Neuronal stem cell (in vitro differentiated cells): ENCODE measurements at regions not wholly inside any gene's neighbourhood (a gene's known extent, or its start where the extent isn't known, plus 50 kb on each side); places are given as distances from the start of the nearest gene placed in this dataset.

Experiments
- DNase-seq: peaks from one replicate; pipeline ENCODE4 v3.0.0-alpha.2; 2013; ENCODE audit warnings: low spot score
- H2AFZ ChIP-seq: one replicate; pipeline ENCODE4 v1.6.1; 2013; ENCODE audit warnings: mild to moderate bottlenecking, low read length, inconsistent platforms
- H2AK5ac ChIP-seq: 2 replicates; pipeline ENCODE4 v1.6.1; 2013; ENCODE audit warnings: low read depth, mild to moderate bottlenecking, inconsistent platforms, low read length, moderate library complexity, mixed read lengths
- H2BK120ac ChIP-seq: 2 replicates; pipeline ENCODE4 v1.6.1; 2013; ENCODE audit warnings: low read depth, mild to moderate bottlenecking, inconsistent platforms, low read length, moderate library complexity, mixed read lengths
- H2BK12ac ChIP-seq: one replicate; pipeline ENCODE4 v1.6.1; 2013; ENCODE audit warnings: low read length, inconsistent platforms
- H2BK15ac ChIP-seq: 2 replicates; pipeline ENCODE4 v1.6.1; 2013; ENCODE audit warnings: mild to moderate bottlenecking, low read length, inconsistent platforms, mixed read lengths
- H2BK5ac ChIP-seq: one replicate; pipeline ENCODE4 v1.6.1; 2013; ENCODE audit warnings: inconsistent platforms, mild to moderate bottlenecking, low read length, moderate library complexity
- H3K14ac ChIP-seq: one replicate; pipeline ENCODE4 v1.6.1; 2013; ENCODE audit warnings: low read length, inconsistent platforms
- H3K18ac ChIP-seq: 2 replicates; pipeline ENCODE4 v1.6.1; 2013; ENCODE audit warnings: low read length, inconsistent platforms
- H3K23ac ChIP-seq: 2 replicates; pipeline ENCODE4 v1.6.1; 2013; ENCODE audit warnings: low read depth, mild to moderate bottlenecking, mixed read lengths, low read length, inconsistent platforms; ENCODE audit not compliant: poor library complexity
- H3K27ac ChIP-seq: replicated peaks from 3 replicates; pipeline ENCODE4 v1.5.1; 2013; ENCODE audit warnings: low read length, inconsistent platforms
- H3K27me3 ChIP-seq, 3 experiments: 2 replicates each; pipeline ENCODE4 v1.6.1; 2013; ENCODE audit warnings: low read length in 3 of 3, mild to moderate bottlenecking in 2 of 3, inconsistent platforms in 1 of 3, low read depth in 1 of 3, mixed read lengths in 1 of 3, moderate library complexity in 1 of 3; ENCODE audit not compliant: control insufficient read depth in 3 of 3, insufficient read depth in 3 of 3
- H3K36me3 ChIP-seq, 2 donors: replicated peaks in 1 of 2; 2 replicates each; pipeline ENCODE4 v1.6.1; 2013; ENCODE audit warnings: low read length in 2 of 2; ENCODE audit not compliant: control insufficient read depth in 2 of 2, insufficient read depth in 2 of 2
- H3K4ac ChIP-seq: 2 replicates; pipeline ENCODE4 v1.6.1; 2013; ENCODE audit warnings: inconsistent platforms, mild to moderate bottlenecking, low read length, moderate library complexity
- H3K4me1 ChIP-seq, 2 donors: 1 replicate in 1 of 2; 2 replicates in 1 of 2; pipeline ENCODE4 v1.6.1; 2013; ENCODE audit warnings: low read length in 2 of 2, low read depth in 1 of 2; ENCODE audit not compliant: control insufficient read depth in 2 of 2, insufficient read depth in 1 of 2
- H3K4me2 ChIP-seq: one replicate; pipeline ENCODE4 v1.6.1; 2013; ENCODE audit warnings: mild to moderate bottlenecking, low read length, inconsistent platforms; ENCODE audit not compliant: insufficient read depth, poor library complexity, severe bottlenecking
- H3K4me3 ChIP-seq, 2 donors: 2 replicates each; pipeline ENCODE4 v1.5.1; 2013; ENCODE audit warnings: low read length in 2 of 2, mild to moderate bottlenecking in 2 of 2, inconsistent platforms in 1 of 2, moderate library complexity in 1 of 2
- H3K79me1 ChIP-seq: one replicate; pipeline ENCODE4 v1.6.1; 2013; ENCODE audit warnings: low read depth, mild to moderate bottlenecking, inconsistent platforms, low read length, moderate library complexity
- H3K9ac ChIP-seq: one replicate; pipeline ENCODE4 v1.6.1; 2013; ENCODE audit warnings: mild to moderate bottlenecking, low read depth, low read length, inconsistent platforms; ENCODE audit not compliant: poor library complexity
- H3K9me3 ChIP-seq, 2 donors: replicated peaks in 1 of 2; 2 replicates each; pipeline versions ENCODE3 to v1.6.1; 2013; ENCODE audit warnings: low read length in 2 of 2, mild to moderate bottlenecking in 2 of 2, inconsistent platforms in 1 of 2, low read depth in 1 of 2, mixed read lengths in 1 of 2, moderate library complexity in 1 of 2; ENCODE audit not compliant: control insufficient read depth in 2 of 2, insufficient read depth in 1 of 2
- H4K8ac ChIP-seq: one replicate; pipeline ENCODE4 v1.6.1; 2013; ENCODE audit warnings: low read depth, mild to moderate bottlenecking, inconsistent platforms, low read length, moderate library complexity
- H4K91ac ChIP-seq: one replicate; pipeline ENCODE4 v1.6.1; 2013; ENCODE audit warnings: low read length, low read depth, mild to moderate bottlenecking, inconsistent platforms; ENCODE audit not compliant: poor library complexity
- WGBS, 2 donors: extraction: QIAGEN DNeasy Blood & Tissue Kit; methylation state at CpG; one replicate each; pipeline ENCODE4 v1.1.7; 2013; ENCODE audit warnings: missing lambda C conversion rate in 2 of 2, mixed read lengths in 1 of 2; ENCODE audit not compliant: insufficient read length in 2 of 2, insufficient replicate concordance in 1 of 2; ENCODE audit errors: extremely low coverage in 2 of 2; 5-methylcytosine and 5-hydroxymethylcytosine counted together

GRCh38 chr6:85920782-85921181, 278.1 kb upstream of the SYNCRIP start:
- no peaks in the 10 kb centered on the region for H3K27me3 ChIP-seq
- peak overlapping the region; percentile 16 for H3K9ac ChIP-seq
- H4K8ac ChIP-seq: no peak overlapping the region
- no peak overlapping the region for H4K91ac ChIP-seq
- H3K27ac ChIP-seq: no peak overlapping the region
- no peak overlapping the region for H2AK5ac ChIP-seq
- H3K79me1 ChIP-seq: no peaks in the 10 kb centered on the region
- H3K4me2 ChIP-seq: no peak overlapping the region
- no peaks in the 10 kb centered on the region for H3K36me3 ChIP-seq
- WGBS, 2 donors: no CpG with 5 or more reads among the region's 1 CpG
- H3K4ac ChIP-seq: no peak overlapping the region
- no peak overlapping the region for H2BK5ac ChIP-seq
- no peak overlapping the region for H2BK120ac ChIP-seq
- no peak overlapping the region for H2BK15ac ChIP-seq
- DNase-seq: peak; percentile 5
- no peak overlapping the region for H3K4me3 ChIP-seq
- H3K14ac ChIP-seq: no peak overlapping the region
- H2BK12ac ChIP-seq: no peak overlapping the region
- no peak overlapping the region for H3K18ac ChIP-seq
- H3K23ac ChIP-seq: no peak overlapping the region
- no peaks in the 10 kb centered on the region for H3K9me3 ChIP-seq
- H3K4me1 ChIP-seq: peaks cover 0 to 3% of the 10 kb centered on the region in 2 donors
- no peak overlapping the region for H2AFZ ChIP-seq

- no peak overlapping the region for H2BK15ac ChIP-seq
- no peaks in the 10 kb centered on the region for H3K9me3 ChIP-seq
- H4K91ac ChIP-seq: no peak overlapping the region
- no peak overlapping the region for H4K8ac ChIP-seq
- H2BK120ac ChIP-seq: no peak overlapping the region
- no peak overlapping the region for H2AK5ac ChIP-seq
- H2BK12ac ChIP-seq: no peak overlapping the region
- H2BK5ac ChIP-seq: no peak overlapping the region
- H3K14ac ChIP-seq: no peak overlapping the region
- DNase-seq: no peak
- H3K4me2 ChIP-seq: no peak overlapping the region
- H3K4me1 ChIP-seq: peaks cover 0 to 3% of the 10 kb centered on the region in 2 donors
- no peak overlapping the region for H2AFZ ChIP-seq
- H3K18ac ChIP-seq: no peak overlapping the region
- no peaks in the 10 kb centered on the region for H3K79me1 ChIP-seq
- no peak overlapping the region for H3K23ac ChIP-seq
- no peak overlapping the region for H3K27ac ChIP-seq
- no peaks in the 10 kb centered on the region for H3K27me3 ChIP-seq
- H3K9ac ChIP-seq: no peak overlapping the region
- H3K4me3 ChIP-seq: no peak overlapping the region
- WGBS, 2 donors: no CpG with 5 or more reads among the region's 1 CpG
- no peak overlapping the region for H3K4ac ChIP-seq
- H3K36me3 ChIP-seq: no peaks in the 10 kb centered on the region
Measured at GRCh38 chr6:85917522-85917921, 274.8 kb upstream of the SYNCRIP start.

GRCh38 chr6:85913001-85913400, 270.3 kb upstream of the SYNCRIP start:
- Histone ChIP-seq H3K4me1 (no peaks in the 10 kb centered on the region), H3K4me3 (no peak overlapping the region), H2AK5ac (no peak overlapping the region), H3K4ac (no peak overlapping the region), H3K23ac (no peak overlapping the region), H2AFZ (no peak overlapping the region), H3K9ac (no peak overlapping the region), H2BK15ac (no peak overlapping the region), H2BK120ac (no peak overlapping the region), H4K8ac (no peak overlapping the region), H3K4me2 (no peak overlapping the region), H3K27me3 (peaks cover 0 to 3% (median 0%) of the 10 kb centered on the region in 3 experiments), H3K9me3 (peaks cover 0 to 1% of the 10 kb centered on the region in 2 donors), H3K79me1 (no peaks in the 10 kb centered on the region), H3K27ac (no peak overlapping the region), H3K14ac (no peak overlapping the region), H3K18ac (no peak overlapping the region), H2BK5ac (no peak overlapping the region), H4K91ac (no peak overlapping the region), H2BK12ac (no peak overlapping the region), H3K36me3 (no peaks in the 10 kb centered on the region)
- no peak for DNase-seq
- no CpG with 5 or more reads among the region's 2 CpGs for WGBS, 2 donors

- Histone ChIP-seq H3K27ac (no peak overlapping the region), H2AFZ (no peak overlapping the region), H2BK15ac (no peak overlapping the region), H3K4ac (no peak overlapping the region), H4K8ac (no peak overlapping the region), H3K23ac (no peak overlapping the region), H3K18ac (no peak overlapping the region), H3K9ac (no peak overlapping the region), H3K79me1 (no peaks in the 10 kb centered on the region), H3K36me3 (no peaks in the 10 kb centered on the region), H3K27me3 (peaks cover 0 to 3% (median 0%) of the 10 kb centered on the region in 3 experiments), H3K14ac (no peak overlapping the region), H2AK5ac (no peak overlapping the region), H2BK12ac (no peak overlapping the region), H2BK5ac (no peak overlapping the region), H2BK120ac (no peak overlapping the region), H3K4me2 (no peak overlapping the region), H3K4me3 (no peak overlapping the region), H3K9me3 (peaks cover 0 to 1% of the 10 kb centered on the region in 2 donors), H4K91ac (no peak overlapping the region), H3K4me1 (no peaks in the 10 kb centered on the region)
- no CpG with 5 or more reads among the region's 3 CpGs for WGBS, 2 donors
- no peak for DNase-seq
Measured at GRCh38 chr6:85912582-85912981, 269.9 kb upstream of the SYNCRIP start.
